ENCODE measurements at regions not wholly inside any gene's neighbourhood (a gene's known extent, or its start where the extent isn't known, plus 50 kb on each side); places are given as distances from the start of the nearest gene placed in this dataset.
A peak's percentile ranks its signal among the peaks of the same experiment; 100 is the strongest.

GRCh38 chr12:13368971-13369370 lies 172.4 kb downstream of the EMP1 start:
- DNase-seq (ENCODE audit: low read depth, low spot score): no peak
- no CpG with 5 or more reads among the region's 2 CpGs for WGBS (ENCODE audit: insufficient coverage, insufficient read length)

GRCh38 chr12:13368431-13368830 lies 171.9 kb downstream of the EMP1 start:
- WGBS (ENCODE audit: insufficient coverage, insufficient read length): no CpG with 5 or more reads among the region's 1 CpG
- H3K4me3 ChIP-seq (ENCODE audit: low read length): no peak overlapping the region
- H3K9me3 ChIP-seq (ENCODE audit: control insufficient read depth, insufficient read depth, low read length): no peaks in the 10 kb centered on the region
- H3K27ac ChIP-seq (ENCODE audit: low read length): no peak overlapping the region
- H3K27me3 ChIP-seq (ENCODE audit: control insufficient read depth, insufficient read depth, low read length): no peaks in the 10 kb centered on the region
- no peak for DNase-seq (ENCODE audit: low read depth, low spot score)
- no peaks in the 10 kb centered on the region for H3K36me3 ChIP-seq (ENCODE audit: control insufficient read depth, insufficient read depth, low read length)
- H3K4me1 ChIP-seq (ENCODE audit: control insufficient read depth, insufficient read depth, low read length): no peaks in the 10 kb centered on the region

More at GRCh38 chr12:13368971-13369370, 172.4 kb downstream of the EMP1 start:
- H3K4me1 ChIP-seq (ENCODE audit: control insufficient read depth, insufficient read depth, low read length): no peaks in the 10 kb centered on the region
- no peaks in the 10 kb centered on the region for H3K36me3 ChIP-seq (ENCODE audit: control insufficient read depth, insufficient read depth, low read length)
- H3K27ac ChIP-seq (ENCODE audit: low read length): no peak overlapping the region
- no peak overlapping the region for H3K4me3 ChIP-seq (ENCODE audit: low read length)
- no peaks in the 10 kb centered on the region for H3K9me3 ChIP-seq (ENCODE audit: control insufficient read depth, insufficient read depth, low read length)
- H3K27me3 ChIP-seq (ENCODE audit: control insufficient read depth, insufficient read depth, low read length): no peaks in the 10 kb centered on the region

GRCh38 chr12:13367973-13368372 lies 171.4 kb downstream of the EMP1 start:
- no peaks in the 10 kb centered on the region for H3K27me3 ChIP-seq (ENCODE audit: control insufficient read depth, insufficient read depth, low read length)
- H3K4me1 ChIP-seq (ENCODE audit: control insufficient read depth, insufficient read depth, low read length): no peaks in the 10 kb centered on the region
- H3K27ac ChIP-seq (ENCODE audit: low read length): no peak overlapping the region
- WGBS (ENCODE audit: insufficient coverage, insufficient read length): no CpG with 5 or more reads among the region's 11 CpGs
- H3K9me3 ChIP-seq (ENCODE audit: control insufficient read depth, insufficient read depth, low read length): no peaks in the 10 kb centered on the region
- H3K4me3 ChIP-seq (ENCODE audit: low read length): no peak overlapping the region
- no peak for DNase-seq (ENCODE audit: low read depth, low spot score)
- H3K36me3 ChIP-seq (ENCODE audit: control insufficient read depth, insufficient read depth, low read length): no peaks in the 10 kb centered on the region

- Histone ChIP-seq H3K9me3 (ENCODE audit: control insufficient read depth, insufficient read depth, low read length) (no peaks in the 10 kb centered on the region), H3K27ac (ENCODE audit: low read length) (no peak overlapping the region), H3K4me3 (ENCODE audit: low read length) (no peak overlapping the region), H3K36me3 (ENCODE audit: control insufficient read depth, insufficient read depth, low read length) (no peaks in the 10 kb centered on the region), H3K27me3 (ENCODE audit: control insufficient read depth, insufficient read depth, low read length) (no peaks in the 10 kb centered on the region), H3K4me1 (ENCODE audit: control insufficient read depth, insufficient read depth, low read length) (no peaks in the 10 kb centered on the region)
- DNase-seq (ENCODE audit: low read depth, low spot score): no peak
- no CpG with 5 or more reads among the region's 16 CpGs for WGBS (ENCODE audit: insufficient coverage, insufficient read length)
Measured at GRCh38 chr12:13365748-13366366, 169.3 kb downstream of the EMP1 start.

- Histone ChIP-seq H3K27me3 (ENCODE audit: control insufficient read depth, insufficient read depth, low read length) (no peaks in the 10 kb centered on the region), H3K4me3 (ENCODE audit: low read length) (no peak overlapping the region), H3K36me3 (ENCODE audit: control insufficient read depth, insufficient read depth, low read length) (no peaks in the 10 kb centered on the region), H3K9me3 (ENCODE audit: control insufficient read depth, insufficient read depth, low read length) (no peaks in the 10 kb centered on the region), H3K27ac (ENCODE audit: low read length) (no peak overlapping the region), H3K4me1 (ENCODE audit: control insufficient read depth, insufficient read depth, low read length) (no peaks in the 10 kb centered on the region)
- WGBS (ENCODE audit: insufficient coverage, insufficient read length): no CpG with 5 or more reads among the region's 5 CpGs
- peak; percentile 74 for DNase-seq (ENCODE audit: low read depth, low spot score)
Measured at GRCh38 chr12:13362260-13362841, 165.8 kb downstream of the EMP1 start.

GRCh38 chr12:13359636-13360035 lies 163.1 kb downstream of the EMP1 start:
- Histone ChIP-seq H3K4me1 (ENCODE audit: control insufficient read depth, insufficient read depth, low read length) (no peaks in the 10 kb centered on the region), H3K9me3 (ENCODE audit: control insufficient read depth, insufficient read depth, low read length) (no peaks in the 10 kb centered on the region), H3K36me3 (ENCODE audit: control insufficient read depth, insufficient read depth, low read length) (no peaks in the 10 kb centered on the region), H3K27ac (ENCODE audit: low read length) (no peak overlapping the region), H3K27me3 (ENCODE audit: control insufficient read depth, insufficient read depth, low read length) (no peaks in the 10 kb centered on the region), H3K4me3 (ENCODE audit: low read length) (no peak overlapping the region)
- no peak for DNase-seq (ENCODE audit: low read depth, low spot score)

- no CpG with 5 or more reads among the region's 4 CpGs for WGBS (ENCODE audit: insufficient coverage, insufficient read length)
- no peak overlapping the region for H3K27ac ChIP-seq (ENCODE audit: low read length)
Measured at GRCh38 chr12:13358391-13358905, 161.9 kb downstream of the EMP1 start.

GRCh38 chr12:13350946-13351345 lies 154.4 kb downstream of the EMP1 start:
- no peaks in the 10 kb centered on the region for H3K27me3 ChIP-seq (ENCODE audit: control insufficient read depth, insufficient read depth, low read length)
- H3K4me1 ChIP-seq (ENCODE audit: control insufficient read depth, insufficient read depth, low read length): no peaks in the 10 kb centered on the region
- DNase-seq (ENCODE audit: low read depth, low spot score): no peak
- H3K9me3 ChIP-seq (ENCODE audit: control insufficient read depth, insufficient read depth, low read length): no peaks in the 10 kb centered on the region
- no CpG with 5 or more reads among the region's 2 CpGs for WGBS (ENCODE audit: insufficient coverage, insufficient read length)
- no peak overlapping the region for H3K27ac ChIP-seq (ENCODE audit: low read length)
- H3K4me3 ChIP-seq (ENCODE audit: low read length): no peak overlapping the region
- no peaks in the 10 kb centered on the region for H3K36me3 ChIP-seq (ENCODE audit: control insufficient read depth, insufficient read depth, low read length)

More at GRCh38 chr12:13358391-13358905, 161.9 kb downstream of the EMP1 start:
- Histone ChIP-seq H3K4me3 (ENCODE audit: low read length) (no peak overlapping the region), H3K36me3 (ENCODE audit: control insufficient read depth, insufficient read depth, low read length) (no peaks in the 10 kb centered on the region), H3K4me1 (ENCODE audit: control insufficient read depth, insufficient read depth, low read length) (no peaks in the 10 kb centered on the region), H3K27me3 (ENCODE audit: control insufficient read depth, insufficient read depth, low read length) (no peaks in the 10 kb centered on the region), H3K9me3 (ENCODE audit: control insufficient read depth, insufficient read depth, low read length) (no peaks in the 10 kb centered on the region)
- no peak for DNase-seq (ENCODE audit: low read depth, low spot score)

GRCh38 chr12:13350381-13350780 lies 153.9 kb downstream of the EMP1 start:
- WGBS (ENCODE audit: insufficient coverage, insufficient read length): no CpG with 5 or more reads among the region's 2 CpGs
- no peak for DNase-seq (ENCODE audit: low read depth, low spot score)

GRCh38 chr12:13348464-13348863 lies 151.9 kb downstream of the EMP1 start:
- no peak for DNase-seq (ENCODE audit: low read depth, low spot score)
- no peak overlapping the region for H3K4me3 ChIP-seq (ENCODE audit: low read length)
- no CpG with 5 or more reads among the region's 1 CpG for WGBS (ENCODE audit: insufficient coverage, insufficient read length)
- H3K36me3 ChIP-seq (ENCODE audit: control insufficient read depth, insufficient read depth, low read length): no peaks in the 10 kb centered on the region
- no peaks in the 10 kb centered on the region for H3K9me3 ChIP-seq (ENCODE audit: control insufficient read depth, insufficient read depth, low read length)
- no peak overlapping the region for H3K27ac ChIP-seq (ENCODE audit: low read length)
- no peaks in the 10 kb centered on the region for H3K4me1 ChIP-seq (ENCODE audit: control insufficient read depth, insufficient read depth, low read length)
- no peaks in the 10 kb centered on the region for H3K27me3 ChIP-seq (ENCODE audit: control insufficient read depth, insufficient read depth, low read length)

More at GRCh38 chr12:13350381-13350780, 153.9 kb downstream of the EMP1 start:
- no peaks in the 10 kb centered on the region for H3K27me3 ChIP-seq (ENCODE audit: control insufficient read depth, insufficient read depth, low read length)
- no peak overlapping the region for H3K27ac ChIP-seq (ENCODE audit: low read length)
- H3K4me1 ChIP-seq (ENCODE audit: control insufficient read depth, insufficient read depth, low read length): no peaks in the 10 kb centered on the region
- no peaks in the 10 kb centered on the region for H3K9me3 ChIP-seq (ENCODE audit: control insufficient read depth, insufficient read depth, low read length)
- no peaks in the 10 kb centered on the region for H3K36me3 ChIP-seq (ENCODE audit: control insufficient read depth, insufficient read depth, low read length)
- H3K4me3 ChIP-seq (ENCODE audit: low read length): no peak overlapping the region

Measured in iPS DF 6.9 (cell line).